Nephron (organoid): ENCODE measurements at regions not wholly inside any gene's neighbourhood (a gene's known extent, or its start where the extent isn't known, plus 50 kb on each side); places are given as distances from the start of the nearest gene placed in this dataset.

ENCODE experiments used
- H3K27ac Mint-ChIP-seq, 3 experiments: 2 replicates each; pipeline ENCODE4 v1.8.0; 2020; ENCODE audit warnings: mixed read lengths in 3 of 3, mild to moderate bottlenecking in 2 of 3, moderate library complexity in 1 of 3
- H3K27me3 Mint-ChIP-seq: 2 replicates; pipeline ENCODE4 v1.8.0; 2021; ENCODE audit warnings: low read depth, mild to moderate bottlenecking, moderate library complexity, mixed read lengths
- H3K36me3 Mint-ChIP-seq: 2 replicates; pipeline ENCODE4 v1.8.0; 2020; ENCODE audit warnings: low read depth, mixed read lengths
- H3K4me1 Mint-ChIP-seq: 2 replicates; pipeline ENCODE4 v1.8.0; 2020; ENCODE audit warnings: mixed read lengths
- H3K4me3 Mint-ChIP-seq, 3 experiments: 2 replicates each; pipeline ENCODE4 v1.8.0; 2020; ENCODE audit warnings: mild to moderate bottlenecking in 3 of 3, mixed read lengths in 3 of 3, moderate library complexity in 2 of 3
- H3K9me3 Mint-ChIP-seq: 2 replicates; pipeline ENCODE4 v1.8.0; 2020; ENCODE audit warnings: mixed read lengths
- TF ChIP-seq, protein P1 (sequence below), 3 experiments: fragments of 200-600 bp; sonication (generic); IDR thresholded peaks; one replicate each; pipeline ENCODE4 v1.5.0; 2021; ENCODE audit warnings: antibody characterized with exemption in 3 of 3; ENCODE audit not compliant: unreplicated experiment in 3 of 3

DNA sequence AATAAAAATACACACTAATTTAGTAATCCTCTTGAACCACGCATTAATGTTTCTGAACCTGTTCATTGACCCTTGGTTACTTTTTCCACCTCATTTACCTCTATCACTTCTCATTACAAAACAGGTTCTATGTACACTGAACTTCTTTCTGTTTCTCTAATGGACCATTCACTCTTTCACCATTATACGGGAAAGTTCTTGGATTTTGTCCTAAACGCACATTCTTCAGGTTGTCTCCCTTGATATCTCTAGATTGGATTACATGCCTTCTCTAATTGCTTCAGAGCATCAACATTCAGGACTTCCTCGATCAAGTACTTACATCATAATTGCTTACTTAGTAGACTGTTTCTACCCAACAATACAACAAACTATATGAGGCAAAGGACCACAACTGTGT is 359.4 kb upstream of the FSTL5 start:
- no peaks in the 10 kb centered on the region for H3K36me3 Mint-ChIP-seq
- H3K4me3 Mint-ChIP-seq, result no peak overlapping the region
- H3K27me3 Mint-ChIP-seq, result no peaks in the 10 kb centered on the region
- TF ChIP-seq, protein P1, sequence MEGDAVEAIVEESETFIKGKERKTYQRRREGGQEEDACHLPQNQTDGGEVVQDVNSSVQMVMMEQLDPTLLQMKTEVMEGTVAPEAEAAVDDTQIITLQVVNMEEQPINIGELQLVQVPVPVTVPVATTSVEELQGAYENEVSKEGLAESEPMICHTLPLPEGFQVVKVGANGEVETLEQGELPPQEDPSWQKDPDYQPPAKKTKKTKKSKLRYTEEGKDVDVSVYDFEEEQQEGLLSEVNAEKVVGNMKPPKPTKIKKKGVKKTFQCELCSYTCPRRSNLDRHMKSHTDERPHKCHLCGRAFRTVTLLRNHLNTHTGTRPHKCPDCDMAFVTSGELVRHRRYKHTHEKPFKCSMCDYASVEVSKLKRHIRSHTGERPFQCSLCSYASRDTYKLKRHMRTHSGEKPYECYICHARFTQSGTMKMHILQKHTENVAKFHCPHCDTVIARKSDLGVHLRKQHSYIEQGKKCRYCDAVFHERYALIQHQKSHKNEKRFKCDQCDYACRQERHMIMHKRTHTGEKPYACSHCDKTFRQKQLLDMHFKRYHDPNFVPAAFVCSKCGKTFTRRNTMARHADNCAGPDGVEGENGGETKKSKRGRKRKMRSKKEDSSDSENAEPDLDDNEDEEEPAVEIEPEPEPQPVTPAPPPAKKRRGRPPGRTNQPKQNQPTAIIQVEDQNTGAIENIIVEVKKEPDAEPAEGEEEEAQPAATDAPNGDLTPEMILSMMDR (IDR thresholded peaks at IDR 0.05; ENCODE audit: unreplicated experiment in 3 of 3), result no peak
- no peak overlapping the region for H3K27ac Mint-ChIP-seq
- no peaks in the 10 kb centered on the region for H3K4me1 Mint-ChIP-seq
- H3K9me3 Mint-ChIP-seq, result no peaks in the 10 kb centered on the region

DNA sequence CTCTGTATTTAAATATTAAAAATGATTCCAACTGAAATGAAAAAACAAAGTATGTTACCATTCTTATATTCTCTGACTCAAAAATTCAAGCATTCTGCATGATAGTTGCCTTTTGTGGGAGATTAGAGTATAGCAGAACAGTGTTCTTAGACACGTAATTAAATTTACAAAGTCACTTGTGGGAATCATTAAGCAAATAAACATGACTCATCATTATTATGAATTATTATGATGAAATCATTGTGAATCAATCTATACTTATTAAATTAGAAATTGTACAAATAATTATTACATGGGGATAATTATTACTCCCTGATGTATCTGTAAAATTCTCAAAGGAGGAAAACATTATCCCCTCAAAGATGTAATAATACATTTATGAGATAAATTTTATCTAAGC is 358.9 kb upstream of the FSTL5 start:
- TF ChIP-seq, protein P1 (IDR thresholded peaks at IDR 0.05; ENCODE audit: unreplicated experiment in 3 of 3), result no peak

DNA sequence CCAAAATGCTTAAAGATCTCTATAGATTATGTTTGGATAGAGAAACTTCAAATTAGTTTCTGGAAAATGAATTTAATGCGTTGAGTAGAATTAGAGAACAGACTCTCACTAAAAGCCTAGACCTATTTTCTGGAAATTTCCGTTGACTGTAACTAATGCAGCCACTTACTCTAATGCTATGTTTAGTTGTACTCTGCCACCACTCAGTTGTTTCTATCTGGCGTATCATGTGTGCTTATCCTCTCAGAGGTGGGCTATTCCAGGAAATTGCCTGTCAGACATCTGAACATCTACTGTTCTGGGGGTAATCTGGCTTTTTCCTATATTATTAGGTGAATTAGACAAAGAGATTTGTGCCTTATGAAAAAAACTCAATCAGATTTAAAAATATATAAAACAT is 347.1 kb upstream of the FSTL5 start:
- no peak overlapping the region for H3K27ac Mint-ChIP-seq

More for the DNA sequence above, 358.9 kb upstream of the FSTL5 start:
- H3K9me3 Mint-ChIP-seq, result no peaks in the 10 kb centered on the region
- no peaks in the 10 kb centered on the region for H3K4me1 Mint-ChIP-seq
- H3K4me3 Mint-ChIP-seq, result no peak overlapping the region
- no peak overlapping the region for H3K27ac Mint-ChIP-seq
- H3K27me3 Mint-ChIP-seq, result no peaks in the 10 kb centered on the region
- H3K36me3 Mint-ChIP-seq, result no peaks in the 10 kb centered on the region

GRCh38 chr4:162510115-162510514 is 346.3 kb upstream of the FSTL5 start:
- TF ChIP-seq, protein P1 (IDR thresholded peaks at IDR 0.05; ENCODE audit: unreplicated experiment in 3 of 3), result no peak
- H3K27me3 Mint-ChIP-seq, result no peaks in the 10 kb centered on the region
- no peaks in the 10 kb centered on the region for H3K36me3 Mint-ChIP-seq
- no peaks in the 10 kb centered on the region for H3K4me1 Mint-ChIP-seq
- H3K4me3 Mint-ChIP-seq, result no peak overlapping the region
- H3K27ac Mint-ChIP-seq, result no peak overlapping the region
- no peaks in the 10 kb centered on the region for H3K9me3 Mint-ChIP-seq

More for the DNA sequence above, 347.1 kb upstream of the FSTL5 start:
- no peaks in the 10 kb centered on the region for H3K36me3 Mint-ChIP-seq
- TF ChIP-seq, protein P1 (IDR thresholded peaks at IDR 0.05; ENCODE audit: unreplicated experiment in 3 of 3), result no peak
- H3K9me3 Mint-ChIP-seq, result no peaks in the 10 kb centered on the region
- no peaks in the 10 kb centered on the region for H3K27me3 Mint-ChIP-seq
- H3K4me1 Mint-ChIP-seq, result no peaks in the 10 kb centered on the region
- H3K4me3 Mint-ChIP-seq, result no peak overlapping the region

DNA sequence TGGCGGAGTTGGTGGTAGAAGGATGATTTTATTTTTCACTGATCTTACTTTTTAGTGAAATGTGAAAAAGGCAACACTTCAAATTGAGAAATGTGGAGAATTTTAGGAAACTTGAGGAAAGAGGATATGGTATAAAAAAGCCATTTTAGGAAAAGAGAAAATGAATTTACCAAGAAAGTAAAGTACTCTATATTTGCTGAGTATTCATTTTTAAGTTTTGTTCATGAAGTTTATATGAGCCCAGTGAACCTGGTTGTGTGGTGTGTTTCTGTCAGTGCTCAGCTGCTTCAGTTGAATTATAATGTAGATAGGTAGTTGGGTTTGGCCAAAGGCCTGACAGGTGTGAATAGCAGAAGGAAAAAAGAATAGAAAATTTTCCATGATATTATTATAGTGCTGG is 345.5 kb upstream of the FSTL5 start:
- TF ChIP-seq, protein P1 (IDR thresholded peaks at IDR 0.05; ENCODE audit: unreplicated experiment in 3 of 3), result no peak
- Mint-ChIP-seq H3K36me3 (no peaks in the 10 kb centered on the region), H3K27me3 (no peaks in the 10 kb centered on the region), H3K9me3 (no peaks in the 10 kb centered on the region), H3K4me3 (no peak overlapping the region), H3K4me1 (no peaks in the 10 kb centered on the region), H3K27ac (no peak overlapping the region)

GRCh38 chr4:162506253-162506652 is 342.5 kb upstream of the FSTL5 start:
- no peaks in the 10 kb centered on the region for H3K4me1 Mint-ChIP-seq
- TF ChIP-seq, protein P1 (IDR thresholded peaks at IDR 0.05; ENCODE audit: unreplicated experiment in 3 of 3), result no peak
- no peaks in the 10 kb centered on the region for H3K9me3 Mint-ChIP-seq
- no peak overlapping the region for H3K27ac Mint-ChIP-seq
- H3K36me3 Mint-ChIP-seq, result no peaks in the 10 kb centered on the region
- no peaks in the 10 kb centered on the region for H3K27me3 Mint-ChIP-seq
- H3K4me3 Mint-ChIP-seq, result no peak overlapping the region
